ENCODE measurements at regions not wholly inside any gene's neighbourhood (a gene's known extent, or its start where the extent isn't known, plus 50 kb on each side); places are given as distances from the start of the nearest gene placed in this dataset.

DNA sequence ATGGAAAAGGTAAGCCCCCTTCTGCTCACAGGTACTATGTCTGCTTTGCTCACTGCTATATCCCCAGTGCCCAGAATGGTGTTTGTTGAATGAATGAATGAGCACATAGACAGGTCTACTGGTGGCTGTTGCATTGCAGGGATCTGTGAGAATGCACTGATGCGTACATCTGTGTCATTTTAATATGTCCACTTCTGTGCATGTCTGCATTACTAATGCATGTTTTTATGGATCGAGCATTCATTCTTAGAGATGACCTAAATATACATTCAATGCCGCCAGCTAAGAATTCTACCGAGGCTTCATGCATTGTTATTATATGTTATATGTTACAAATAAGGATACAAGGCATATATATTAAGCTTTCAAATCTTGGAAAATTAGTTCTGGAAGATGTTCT lies 73.8 kb downstream of the SPRING1 start:
- TF ChIP-seq, protein P1, sequence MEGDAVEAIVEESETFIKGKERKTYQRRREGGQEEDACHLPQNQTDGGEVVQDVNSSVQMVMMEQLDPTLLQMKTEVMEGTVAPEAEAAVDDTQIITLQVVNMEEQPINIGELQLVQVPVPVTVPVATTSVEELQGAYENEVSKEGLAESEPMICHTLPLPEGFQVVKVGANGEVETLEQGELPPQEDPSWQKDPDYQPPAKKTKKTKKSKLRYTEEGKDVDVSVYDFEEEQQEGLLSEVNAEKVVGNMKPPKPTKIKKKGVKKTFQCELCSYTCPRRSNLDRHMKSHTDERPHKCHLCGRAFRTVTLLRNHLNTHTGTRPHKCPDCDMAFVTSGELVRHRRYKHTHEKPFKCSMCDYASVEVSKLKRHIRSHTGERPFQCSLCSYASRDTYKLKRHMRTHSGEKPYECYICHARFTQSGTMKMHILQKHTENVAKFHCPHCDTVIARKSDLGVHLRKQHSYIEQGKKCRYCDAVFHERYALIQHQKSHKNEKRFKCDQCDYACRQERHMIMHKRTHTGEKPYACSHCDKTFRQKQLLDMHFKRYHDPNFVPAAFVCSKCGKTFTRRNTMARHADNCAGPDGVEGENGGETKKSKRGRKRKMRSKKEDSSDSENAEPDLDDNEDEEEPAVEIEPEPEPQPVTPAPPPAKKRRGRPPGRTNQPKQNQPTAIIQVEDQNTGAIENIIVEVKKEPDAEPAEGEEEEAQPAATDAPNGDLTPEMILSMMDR (IDR thresholded peaks at IDR 0.05 in 2 of 3, conservative IDR thresholded peaks at IDR 0.05 in 1 of 3; ENCODE audit: borderline replicate concordance in 1 of 3, insufficient read depth in 1 of 3, low read depth in 2 of 3, low read length in 2 of 3), result no peak
- no peak for TF ChIP-seq ZFX (IDR thresholded peaks at IDR 0.05)
- TF ChIP-seq, protein P2, sequence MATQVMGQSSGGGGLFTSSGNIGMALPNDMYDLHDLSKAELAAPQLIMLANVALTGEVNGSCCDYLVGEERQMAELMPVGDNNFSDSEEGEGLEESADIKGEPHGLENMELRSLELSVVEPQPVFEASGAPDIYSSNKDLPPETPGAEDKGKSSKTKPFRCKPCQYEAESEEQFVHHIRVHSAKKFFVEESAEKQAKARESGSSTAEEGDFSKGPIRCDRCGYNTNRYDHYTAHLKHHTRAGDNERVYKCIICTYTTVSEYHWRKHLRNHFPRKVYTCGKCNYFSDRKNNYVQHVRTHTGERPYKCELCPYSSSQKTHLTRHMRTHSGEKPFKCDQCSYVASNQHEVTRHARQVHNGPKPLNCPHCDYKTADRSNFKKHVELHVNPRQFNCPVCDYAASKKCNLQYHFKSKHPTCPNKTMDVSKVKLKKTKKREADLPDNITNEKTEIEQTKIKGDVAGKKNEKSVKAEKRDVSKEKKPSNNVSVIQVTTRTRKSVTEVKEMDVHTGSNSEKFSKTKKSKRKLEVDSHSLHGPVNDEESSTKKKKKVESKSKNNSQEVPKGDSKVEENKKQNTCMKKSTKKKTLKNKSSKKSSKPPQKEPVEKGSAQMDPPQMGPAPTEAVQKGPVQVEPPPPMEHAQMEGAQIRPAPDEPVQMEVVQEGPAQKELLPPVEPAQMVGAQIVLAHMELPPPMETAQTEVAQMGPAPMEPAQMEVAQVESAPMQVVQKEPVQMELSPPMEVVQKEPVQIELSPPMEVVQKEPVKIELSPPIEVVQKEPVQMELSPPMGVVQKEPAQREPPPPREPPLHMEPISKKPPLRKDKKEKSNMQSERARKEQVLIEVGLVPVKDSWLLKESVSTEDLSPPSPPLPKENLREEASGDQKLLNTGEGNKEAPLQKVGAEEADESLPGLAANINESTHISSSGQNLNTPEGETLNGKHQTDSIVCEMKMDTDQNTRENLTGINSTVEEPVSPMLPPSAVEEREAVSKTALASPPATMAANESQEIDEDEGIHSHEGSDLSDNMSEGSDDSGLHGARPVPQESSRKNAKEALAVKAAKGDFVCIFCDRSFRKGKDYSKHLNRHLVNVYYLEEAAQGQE (IDR thresholded peaks at IDR 0.05; ENCODE audit: low read depth), result no peak
- TF ChIP-seq EGR1 (IDR thresholded peaks at IDR 0.05; ENCODE audit: low read depth), result no peak
- no peak for TF ChIP-seq EZH2 (IDR thresholded peaks at IDR 0.05)
- no peak for TF ChIP-seq JUND (IDR thresholded peaks at IDR 0.05)
- TF ChIP-seq POLR2A (IDR thresholded peaks at IDR 0.05; ENCODE audit: borderline replicate concordance, extremely low read depth, insufficient read depth, insufficient read length), result no peak
- TF ChIP-seq, protein P3, sequence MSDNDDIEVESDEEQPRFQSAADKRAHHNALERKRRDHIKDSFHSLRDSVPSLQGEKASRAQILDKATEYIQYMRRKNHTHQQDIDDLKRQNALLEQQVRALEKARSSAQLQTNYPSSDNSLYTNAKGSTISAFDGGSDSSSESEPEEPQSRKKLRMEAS (IDR thresholded peaks at IDR 0.05), result no peak
- TF ChIP-seq CBX3 (IDR thresholded peaks at IDR 0.05; ENCODE audit: low read depth), result no peak
- TF ChIP-seq EZH2phosphoT487 (IDR thresholded peaks at IDR 0.05; ENCODE audit: borderline replicate concordance), result no peak
- no peak for TF ChIP-seq CEBPB (IDR thresholded peaks at IDR 0.05; ENCODE audit: low read depth)
- TF ChIP-seq SP1 (IDR thresholded peaks at IDR 0.05; ENCODE audit: low read depth), result no peak
- no peak for TF ChIP-seq ZNF274 (IDR thresholded peaks at IDR 0.05; ENCODE audit: low read depth, low read length)
